ENCODE measurements at regions not wholly inside any gene's neighbourhood (a gene's known extent, or its start where the extent isn't known, plus 50 kb on each side); places are given as distances from the start of the nearest gene placed in this dataset.

DNA sequence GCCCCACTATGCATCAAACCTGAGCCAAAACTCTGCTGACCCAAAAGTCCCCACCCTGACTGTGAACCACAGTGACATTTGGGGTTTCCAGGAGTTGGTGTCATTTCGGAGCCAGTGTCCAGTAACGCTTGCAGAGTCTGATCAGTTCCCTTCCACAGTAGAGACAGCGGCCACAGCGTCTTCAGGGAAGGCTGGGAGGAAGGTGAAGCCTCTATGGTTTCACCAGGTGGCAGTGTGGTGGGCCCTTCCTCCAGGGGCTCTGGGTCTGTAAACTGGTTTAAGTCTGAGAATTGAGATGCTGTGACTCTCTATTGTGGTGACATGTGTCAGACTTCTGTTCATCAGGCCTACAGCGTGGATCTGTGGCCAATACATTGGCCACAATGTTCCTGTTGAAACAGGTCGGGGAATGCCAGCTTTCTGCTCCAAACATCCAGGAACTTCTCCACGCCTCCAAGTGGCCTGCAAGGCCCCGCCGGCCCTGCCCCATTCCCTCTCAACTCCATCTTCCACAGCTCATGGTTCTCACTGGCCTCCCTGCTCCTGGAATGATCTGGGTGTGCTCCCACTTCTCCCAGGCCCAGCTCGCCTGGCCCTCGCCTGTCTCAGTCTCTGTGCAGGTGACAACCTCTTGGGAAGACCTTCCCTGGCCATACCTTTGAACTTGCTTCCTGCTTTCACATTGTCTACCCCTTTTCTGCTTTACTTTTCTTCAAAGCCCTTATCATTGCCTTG lies 124.5 kb upstream of the FAM20C start (continued):
- TF ChIP-seq, protein P1, sequence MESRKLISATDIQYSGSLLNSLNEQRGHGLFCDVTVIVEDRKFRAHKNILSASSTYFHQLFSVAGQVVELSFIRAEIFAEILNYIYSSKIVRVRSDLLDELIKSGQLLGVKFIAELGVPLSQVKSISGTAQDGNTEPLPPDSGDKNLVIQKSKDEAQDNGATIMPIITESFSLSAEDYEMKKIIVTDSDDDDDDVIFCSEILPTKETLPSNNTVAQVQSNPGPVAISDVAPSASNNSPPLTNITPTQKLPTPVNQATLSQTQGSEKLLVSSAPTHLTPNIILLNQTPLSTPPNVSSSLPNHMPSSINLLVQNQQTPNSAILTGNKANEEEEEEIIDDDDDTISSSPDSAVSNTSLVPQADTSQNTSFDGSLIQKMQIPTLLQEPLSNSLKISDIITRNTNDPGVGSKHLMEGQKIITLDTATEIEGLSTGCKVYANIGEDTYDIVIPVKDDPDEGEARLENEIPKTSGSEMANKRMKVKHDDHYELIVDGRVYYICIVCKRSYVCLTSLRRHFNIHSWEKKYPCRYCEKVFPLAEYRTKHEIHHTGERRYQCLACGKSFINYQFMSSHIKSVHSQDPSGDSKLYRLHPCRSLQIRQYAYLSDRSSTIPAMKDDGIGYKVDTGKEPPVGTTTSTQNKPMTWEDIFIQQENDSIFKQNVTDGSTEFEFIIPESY (IDR thresholded peaks at IDR 0.05; ENCODE audit: borderline replicate concordance, low read depth), result no peak
- TF ChIP-seq, protein P2, sequence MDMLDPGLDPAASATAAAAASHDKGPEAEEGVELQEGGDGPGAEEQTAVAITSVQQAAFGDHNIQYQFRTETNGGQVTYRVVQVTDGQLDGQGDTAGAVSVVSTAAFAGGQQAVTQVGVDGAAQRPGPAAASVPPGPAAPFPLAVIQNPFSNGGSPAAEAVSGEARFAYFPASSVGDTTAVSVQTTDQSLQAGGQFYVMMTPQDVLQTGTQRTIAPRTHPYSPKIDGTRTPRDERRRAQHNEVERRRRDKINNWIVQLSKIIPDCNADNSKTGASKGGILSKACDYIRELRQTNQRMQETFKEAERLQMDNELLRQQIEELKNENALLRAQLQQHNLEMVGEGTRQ (IDR thresholded peaks at IDR 0.05; ENCODE audit: borderline replicate concordance, low read depth, low read length), result no peak
- TF ChIP-seq YY1 (IDR thresholded peaks at IDR 0.05; ENCODE audit: low read depth), result no peak
- no peak for TF ChIP-seq FOSL2 (IDR thresholded peaks at IDR 0.05; ENCODE audit: borderline replicate concordance, low read depth)
- TF ChIP-seq FOXJ3 (CRISPR knock-in tag; IDR thresholded peaks at IDR 0.05), result no peak

DNA sequence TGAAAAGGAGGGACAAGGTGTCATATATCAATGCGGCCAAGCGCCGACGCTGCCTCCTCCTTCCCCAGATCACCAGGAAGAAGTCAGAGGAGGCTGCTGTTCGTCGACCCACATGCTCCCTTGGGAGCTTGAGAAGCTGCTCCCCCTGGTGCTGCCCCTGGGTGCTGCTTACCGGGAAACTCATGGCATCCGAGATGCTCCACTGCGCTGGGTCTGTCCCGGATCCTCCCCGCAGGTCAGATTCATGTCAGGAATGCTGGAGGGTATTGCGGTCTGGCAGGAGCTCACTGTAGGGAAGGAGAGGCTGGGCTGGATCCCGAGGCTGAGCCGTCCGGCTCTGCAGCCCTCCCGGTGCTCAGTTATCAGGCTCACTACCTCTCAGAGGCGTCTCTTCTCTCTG lies 123.7 kb upstream of the FAM20C start:
- H3K27me3 ChIP-seq (ENCODE audit: insufficient read depth), result no peaks in the 10 kb centered on the region
- no peak overlapping the region for H3K4me3 ChIP-seq (ENCODE audit: low read depth in 2 of 2, low read length in 1 of 2)
- no peak for TF ChIP-seq POLR2AphosphoS5 (IDR thresholded peaks at IDR 0.05; ENCODE audit: low read depth, low read length)
- TF ChIP-seq CHD2 (IDR thresholded peaks at IDR 0.05; ENCODE audit: low read length, partially characterized antibody), result no peak
- no peak for TF ChIP-seq SIN3A (IDR thresholded peaks at IDR 0.05; ENCODE audit: borderline replicate concordance, low read depth, low read length)
- no peak for TF ChIP-seq RAD21 (IDR thresholded peaks at IDR 0.05; ENCODE audit: low read length)
- no peak for TF ChIP-seq FOXJ3 (CRISPR knock-in tag; IDR thresholded peaks at IDR 0.05)
- TF ChIP-seq RCOR1 (IDR thresholded peaks at IDR 0.05; ENCODE audit: low read length), result no peak
- TF ChIP-seq, protein P1 (IDR thresholded peaks at IDR 0.05; ENCODE audit: borderline replicate concordance, low read depth), result no peak
- TF ChIP-seq NRF1 (IDR thresholded peaks at IDR 0.05; ENCODE audit: low read depth, low read length), result no peak
- TF ChIP-seq, protein P3, sequence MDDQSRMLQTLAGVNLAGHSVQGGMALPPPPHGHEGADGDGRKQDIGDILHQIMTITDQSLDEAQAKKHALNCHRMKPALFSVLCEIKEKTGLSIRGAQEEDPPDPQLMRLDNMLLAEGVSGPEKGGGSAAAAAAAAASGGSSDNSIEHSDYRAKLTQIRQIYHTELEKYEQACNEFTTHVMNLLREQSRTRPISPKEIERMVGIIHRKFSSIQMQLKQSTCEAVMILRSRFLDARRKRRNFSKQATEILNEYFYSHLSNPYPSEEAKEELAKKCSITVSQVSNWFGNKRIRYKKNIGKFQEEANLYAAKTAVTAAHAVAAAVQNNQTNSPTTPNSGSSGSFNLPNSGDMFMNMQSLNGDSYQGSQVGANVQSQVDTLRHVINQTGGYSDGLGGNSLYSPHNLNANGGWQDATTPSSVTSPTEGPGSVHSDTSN (IDR thresholded peaks at IDR 0.05), result no peak
- TF ChIP-seq, protein P2 (IDR thresholded peaks at IDR 0.05; ENCODE audit: borderline replicate concordance, low read depth, low read length), result no peak
- no peak for TF ChIP-seq MEF2A (IDR thresholded peaks at IDR 0.05; ENCODE audit: borderline replicate concordance, low read depth)
- TF ChIP-seq, protein P4, sequence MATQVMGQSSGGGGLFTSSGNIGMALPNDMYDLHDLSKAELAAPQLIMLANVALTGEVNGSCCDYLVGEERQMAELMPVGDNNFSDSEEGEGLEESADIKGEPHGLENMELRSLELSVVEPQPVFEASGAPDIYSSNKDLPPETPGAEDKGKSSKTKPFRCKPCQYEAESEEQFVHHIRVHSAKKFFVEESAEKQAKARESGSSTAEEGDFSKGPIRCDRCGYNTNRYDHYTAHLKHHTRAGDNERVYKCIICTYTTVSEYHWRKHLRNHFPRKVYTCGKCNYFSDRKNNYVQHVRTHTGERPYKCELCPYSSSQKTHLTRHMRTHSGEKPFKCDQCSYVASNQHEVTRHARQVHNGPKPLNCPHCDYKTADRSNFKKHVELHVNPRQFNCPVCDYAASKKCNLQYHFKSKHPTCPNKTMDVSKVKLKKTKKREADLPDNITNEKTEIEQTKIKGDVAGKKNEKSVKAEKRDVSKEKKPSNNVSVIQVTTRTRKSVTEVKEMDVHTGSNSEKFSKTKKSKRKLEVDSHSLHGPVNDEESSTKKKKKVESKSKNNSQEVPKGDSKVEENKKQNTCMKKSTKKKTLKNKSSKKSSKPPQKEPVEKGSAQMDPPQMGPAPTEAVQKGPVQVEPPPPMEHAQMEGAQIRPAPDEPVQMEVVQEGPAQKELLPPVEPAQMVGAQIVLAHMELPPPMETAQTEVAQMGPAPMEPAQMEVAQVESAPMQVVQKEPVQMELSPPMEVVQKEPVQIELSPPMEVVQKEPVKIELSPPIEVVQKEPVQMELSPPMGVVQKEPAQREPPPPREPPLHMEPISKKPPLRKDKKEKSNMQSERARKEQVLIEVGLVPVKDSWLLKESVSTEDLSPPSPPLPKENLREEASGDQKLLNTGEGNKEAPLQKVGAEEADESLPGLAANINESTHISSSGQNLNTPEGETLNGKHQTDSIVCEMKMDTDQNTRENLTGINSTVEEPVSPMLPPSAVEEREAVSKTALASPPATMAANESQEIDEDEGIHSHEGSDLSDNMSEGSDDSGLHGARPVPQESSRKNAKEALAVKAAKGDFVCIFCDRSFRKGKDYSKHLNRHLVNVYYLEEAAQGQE (IDR thresholded peaks at IDR 0.05; ENCODE audit: low read depth, low read length), result no peak
- TF ChIP-seq TAF1 (IDR thresholded peaks at IDR 0.05; ENCODE audit: borderline replicate concordance, low read depth, low read length), result no peak
- no peak for TF ChIP-seq NFIC (IDR thresholded peaks at IDR 0.05; ENCODE audit: borderline replicate concordance)
- TF ChIP-seq ELF1 (IDR thresholded peaks at IDR 0.05), result no peak
- TF ChIP-seq EZH2phosphoT487 (IDR thresholded peaks at IDR 0.05; ENCODE audit: borderline replicate concordance, low read depth), result no peak
- no peak for TF ChIP-seq JUND (IDR thresholded peaks at IDR 0.05)
- no peaks in the 10 kb centered on the region for H3K9me2 ChIP-seq
- H3K4me2 ChIP-seq, result no peak overlapping the region
- peaks cover 0 to 9% of the 10 kb centered on the region in 2 experiments; a peak in 1 of 4 replicates for H3K4me1 ChIP-seq (ENCODE audit: control insufficient read depth in 1 of 2, insufficient read depth in 2 of 2, low read depth in 1 of 2, low read length in 1 of 2)
- no peak overlapping the region for H2AFZ ChIP-seq (ENCODE audit: low read depth)
- no peak for DNase-seq
- H3K36me3 ChIP-seq (replicated peaks in 1 of 2; ENCODE audit: control insufficient read depth in 1 of 2, insufficient read depth in 2 of 2, low read length in 1 of 2), result no peaks in the 10 kb centered on the region
- no peaks in the 10 kb centered on the region for H3F3A ChIP-seq (replicated peaks; ENCODE audit: insufficient read depth)
- H4K20me1 ChIP-seq (ENCODE audit: insufficient read depth), result no peaks in the 10 kb centered on the region
- H3K27ac ChIP-seq (ENCODE audit: low read depth in 2 of 2, low read length in 1 of 2), result no peak overlapping the region
- no peak overlapping the region for H3K9ac ChIP-seq
- POLR2A ChIA-PET, result no interaction called here
- no peaks in the 10 kb centered on the region for H3K79me2 ChIP-seq (ENCODE audit: insufficient read depth)
- no peaks in the 10 kb centered on the region for H3K9me3 ChIP-seq
- CTCF ChIA-PET, result no interaction called here
- WGBS (ENCODE audit: low lambda C conversion rate), result 80% methylated on average over 17 of the region's 17 CpGs
